ENCODE measurements at regions not wholly inside any gene's neighbourhood (a gene's known extent, or its start where the extent isn't known, plus 50 kb on each side); places are given as distances from the start of the nearest gene placed in this dataset.

- peak; percentile 88 for TF ChIP-seq OVOL3 (tag by site-specific recombination; IDR thresholded peaks at IDR 0.05)
- peak; percentile 30; the same call in 1 of the 2 replicates for TF ChIP-seq TSHZ1 (tag by site-specific recombination; IDR thresholded peaks at IDR 0.05; ENCODE audit: borderline replicate concordance)
- TF ChIP-seq ZNF768 (tag by site-specific recombination; IDR thresholded peaks at IDR 0.05) = no peak
- TF ChIP-seq BCL11A (tag by site-specific recombination; IDR thresholded peaks at IDR 0.05; ENCODE audit: low read depth) = peak; percentile 82; the same call in 1 of the 2 replicates
Measured at GRCh38 chr3:25037049-25037547, 391.0 kb upstream of the RARB start (continued).

- H3K27ac ChIP-seq (ENCODE audit: extremely low read depth, low read depth, low read length) = no peak overlapping the region
- H3K4me3 ChIP-seq (ENCODE audit: low read depth, low read length) = no peak overlapping the region
- peaks cover 7% of the 10 kb centered on the region for H3K4me1 ChIP-seq (ENCODE audit: control insufficient read depth, insufficient read depth, low read length)
- ChIA-PET CTCF (interaction anchor here (0.7 to 1.4 kb wide), 2 partner anchors 31 to 1923 kb away, joined by 3 read pairs; no protein-coding TSS in a partner anchor), POLR2A (no interaction called here)
- H3K36me3 ChIP-seq (ENCODE audit: control insufficient read depth in 2 of 2, insufficient read depth in 1 of 2, low read length in 2 of 2) = no peaks in the 10 kb centered on the region
- TF ChIP-seq TSHZ1 (tag by site-specific recombination; IDR thresholded peaks at IDR 0.05; ENCODE audit: borderline replicate concordance) (no peak), MZF1 (tag by site-specific recombination; IDR thresholded peaks at IDR 0.05; ENCODE audit: borderline replicate concordance) (no peak), SCRT2 (tag by site-specific recombination; IDR thresholded peaks at IDR 0.05) (no peak), ZNF211 (tag by site-specific recombination; IDR thresholded peaks at IDR 0.05; ENCODE audit: low read depth) (no peak), ZNF513 (tag by site-specific recombination; IDR thresholded peaks at IDR 0.05) (no peak), EGR2 (tag by site-specific recombination; IDR thresholded peaks at IDR 0.05; ENCODE audit: low read depth) (no peak), ZNF677 (tag by site-specific recombination; IDR thresholded peaks at IDR 0.05) (no peak), ZNF239 (tag by site-specific recombination; IDR thresholded peaks at IDR 0.05) (no peak), ZNF404 (tag by site-specific recombination; IDR thresholded peaks at IDR 0.05) (no peak), ZNF488 (tag by site-specific recombination; IDR thresholded peaks at IDR 0.05) (no peak), ZNF292 (tag by site-specific recombination; IDR thresholded peaks at IDR 0.05; ENCODE audit: borderline replicate concordance, low read depth) (no peak), ZNF560 (tag by site-specific recombination; IDR thresholded peaks at IDR 0.05; ENCODE audit: borderline replicate concordance) (no peak), ZNF133 (tag by site-specific recombination; IDR thresholded peaks at IDR 0.05) (no peak), ZNF561 (tag by site-specific recombination; IDR thresholded peaks at IDR 0.05; ENCODE audit: borderline replicate concordance) (no peak), ZNF155 (tag by site-specific recombination; IDR thresholded peaks at IDR 0.05) (no peak), ZNF302 (tag by site-specific recombination; IDR thresholded peaks at IDR 0.05; ENCODE audit: low read depth) (no peak), WT1 (tag by site-specific recombination; IDR thresholded peaks at IDR 0.05) (no peak), ZNF530 (tag by site-specific recombination; IDR thresholded peaks at IDR 0.05; ENCODE audit: low read depth) (no peak), ZXDB (tag by site-specific recombination; IDR thresholded peaks at IDR 0.05) (no peak)
- H3K9me3 ChIP-seq (ENCODE audit: control insufficient read depth, insufficient read depth, low read depth, low read length) = no peaks in the 10 kb centered on the region
Measured at GRCh38 chr3:25038271-25038670, 389.8 kb upstream of the RARB start.

All from HEK293 (cell line).